ENCODE measurements at regions not wholly inside any gene's neighbourhood (a gene's known extent, or its start where the extent isn't known, plus 50 kb on each side); places are given as distances from the start of the nearest gene placed in this dataset.
A peak's percentile ranks its signal among the peaks of the same experiment; 100 is the strongest.
"Not testable (repeated sequence)": the region's sequence is repeated elsewhere in the genome, so short reads cannot be mapped to it uniquely, and the experiment has no call there.

DNA sequence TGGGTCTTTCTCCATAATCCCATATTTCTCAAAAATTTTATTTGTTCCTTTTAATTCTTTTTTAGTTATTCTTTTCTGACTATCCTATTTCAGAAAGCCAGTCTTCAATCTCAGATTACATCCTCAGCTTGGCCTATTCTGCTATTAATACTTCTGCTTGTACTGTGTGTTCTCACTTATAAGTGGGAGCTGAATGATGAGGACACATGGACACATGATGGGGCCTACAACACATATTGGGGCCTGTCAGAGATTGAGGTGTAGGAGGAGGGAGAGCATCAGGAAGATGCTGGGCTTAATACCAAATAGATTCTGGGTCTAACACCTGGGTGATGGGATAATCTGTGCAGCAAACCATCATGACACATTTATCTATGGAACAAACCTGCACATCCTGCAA lies 82.3 kb downstream of the MAGEE1 start:
- no peak for DNase-seq

DNA sequence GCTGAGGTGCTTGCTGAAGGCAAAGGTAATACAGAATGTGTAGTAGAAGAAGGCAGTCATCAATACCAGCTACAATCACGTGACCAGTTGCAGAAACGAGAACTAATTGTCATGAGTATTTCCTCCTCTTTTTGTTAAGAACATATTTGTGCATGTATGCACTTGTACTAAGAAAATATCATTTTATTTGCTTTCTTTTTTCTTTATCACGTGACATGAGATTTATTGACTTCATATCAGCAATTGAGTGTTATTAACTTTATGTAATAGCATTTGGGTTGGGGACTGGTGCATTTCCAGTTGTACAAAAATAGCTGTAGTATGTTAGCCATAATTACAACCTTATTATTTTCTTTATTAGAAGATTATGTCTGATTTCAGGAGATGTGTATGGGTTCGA lies 90.0 kb downstream of the MAGEE1 start:
- no peak for DNase-seq

DNA sequence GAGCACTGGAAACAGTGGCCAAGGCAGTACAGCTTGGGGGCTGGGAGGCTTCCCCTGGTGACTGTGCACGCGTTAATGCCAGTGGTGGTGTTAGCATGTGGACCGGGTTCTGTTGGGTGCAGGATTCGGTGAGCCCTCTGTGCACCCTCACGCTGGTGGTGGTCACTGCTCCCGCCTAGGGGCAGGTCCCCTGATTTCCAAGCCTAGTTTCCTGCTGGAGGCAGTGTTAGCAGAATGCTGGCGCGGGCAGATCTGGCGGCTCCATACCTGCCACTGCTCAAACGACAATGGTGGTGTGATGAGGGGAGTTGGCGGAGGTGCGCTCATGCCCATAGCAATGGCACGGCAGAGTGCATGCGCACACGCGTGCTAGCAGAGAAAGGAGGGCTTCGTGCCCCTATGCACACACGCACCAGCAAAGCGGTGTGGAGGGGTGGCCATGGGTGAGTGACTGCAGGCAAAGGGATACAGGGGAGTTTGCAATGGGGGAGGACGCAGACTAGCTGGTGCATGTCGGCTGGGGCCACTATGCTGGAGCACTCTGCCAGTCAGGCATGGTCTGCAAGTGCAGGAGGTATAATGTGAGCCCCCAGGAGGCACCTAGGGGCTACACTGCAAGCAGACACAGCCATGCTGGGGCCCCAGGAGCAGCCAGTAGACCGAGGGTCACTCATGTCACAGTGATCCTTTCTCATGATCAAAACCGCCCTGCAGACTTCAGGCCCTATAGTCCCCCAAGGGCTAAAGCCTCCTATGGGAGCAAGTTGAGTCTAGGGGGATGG lies 93.0 kb downstream of the MAGEE1 start:
- no peak for DNase-seq

- not testable (repeated sequence) for DNase-seq
These were observed 108.2 kb downstream of the MAGEE1 start for GRCh38 chrX:76535675-76536074.

DNA sequence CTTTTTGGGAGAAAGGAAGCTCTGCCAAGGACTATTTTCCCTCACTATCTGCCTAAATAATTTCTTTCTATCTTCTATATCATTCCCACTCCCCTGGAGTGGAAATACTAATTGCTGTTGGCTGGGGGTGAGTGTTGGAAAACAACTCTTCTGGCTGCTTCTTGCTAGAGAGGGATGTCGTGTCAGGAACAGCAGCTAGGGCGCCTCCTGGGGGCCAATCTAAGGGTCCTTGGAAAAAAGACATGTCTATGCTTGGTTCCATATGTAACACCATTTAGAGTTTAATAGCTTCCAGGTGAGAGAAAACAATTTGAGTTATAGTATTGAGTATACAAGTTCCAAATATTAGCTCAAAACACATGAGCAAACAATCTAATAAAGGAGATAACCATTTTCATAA lies 111.3 kb downstream of the MAGEE1 start:
- no peak for DNase-seq

DNA sequence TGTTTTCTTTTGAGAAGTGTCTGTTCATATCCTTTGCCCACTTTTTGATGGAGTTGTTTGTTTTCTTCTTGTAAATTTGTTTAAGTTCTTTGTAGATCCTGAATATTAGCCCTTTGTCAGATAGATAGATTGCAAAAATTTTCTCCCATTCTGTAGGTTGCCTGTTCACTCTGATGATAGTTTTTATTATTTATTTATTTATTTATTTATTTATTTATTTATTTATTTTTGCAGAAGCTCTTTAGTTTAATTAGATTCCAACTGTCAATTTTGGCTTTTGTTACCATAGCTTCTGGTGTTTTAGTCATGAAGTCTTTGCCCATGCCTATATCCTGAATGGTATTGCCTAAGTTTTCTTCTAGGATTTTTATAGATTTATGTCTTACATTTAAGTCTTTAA lies 115.9 kb downstream of the MAGEE1 start:
- not testable (repeated sequence) for DNase-seq

- DNase-seq: no peak
These were observed 122.5 kb downstream of the MAGEE1 start for GRCh38 chrX:76550016-76550415.

GRCh38 chrX:76555269-76555668 lies 127.8 kb downstream of the MAGEE1 start:
- no peak for DNase-seq

DNA sequence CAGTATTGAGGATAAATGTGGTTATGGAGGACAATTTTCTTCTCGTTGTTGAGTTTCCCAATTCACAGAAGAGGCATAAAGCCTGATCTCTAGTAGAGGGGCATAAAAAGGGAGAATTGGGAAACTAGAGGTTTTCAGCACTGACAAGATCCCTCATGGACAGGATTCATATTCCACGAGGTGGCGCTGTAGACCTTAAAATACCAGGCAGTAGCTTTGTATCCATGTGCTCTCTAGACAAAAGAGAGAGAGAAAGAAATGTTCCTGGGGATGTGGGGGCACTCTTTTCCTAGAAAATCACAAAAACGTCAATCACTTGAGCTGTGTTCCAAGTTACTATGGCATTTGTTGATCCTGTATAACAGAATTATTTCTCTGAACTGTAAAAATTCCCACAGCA lies 128.3 kb downstream of the MAGEE1 start:
- peak in 1 of 2 donors; percentile 2 for DNase-seq

DNA sequence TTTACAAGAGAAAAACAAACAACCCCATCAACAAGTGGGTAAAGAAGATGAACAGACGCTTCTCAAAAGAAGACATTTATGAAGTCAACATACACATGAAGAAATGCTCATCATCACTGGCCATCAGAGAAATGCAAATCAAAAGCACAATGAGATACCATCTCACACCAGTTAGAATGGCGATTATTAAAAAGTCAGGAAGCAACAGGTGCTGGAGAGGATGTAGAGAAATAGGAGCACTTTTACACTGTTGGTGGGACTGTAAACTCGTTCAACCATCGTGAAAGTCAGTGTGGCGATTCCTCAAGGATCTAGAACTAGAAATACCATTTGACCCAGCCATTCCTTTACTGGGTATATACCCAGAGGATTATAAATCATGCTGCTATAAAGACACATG lies 137.3 kb downstream of the MAGEE1 start:
- DNase-seq: not testable (repeated sequence)

GRCh38 chrX:76605390-76605789 lies 177.9 kb downstream of the MAGEE1 start:
- no peak for DNase-seq

GRCh38 chrX:76617020-76617419 lies 189.5 kb downstream of the MAGEE1 start:
- no peak for DNase-seq

DNA sequence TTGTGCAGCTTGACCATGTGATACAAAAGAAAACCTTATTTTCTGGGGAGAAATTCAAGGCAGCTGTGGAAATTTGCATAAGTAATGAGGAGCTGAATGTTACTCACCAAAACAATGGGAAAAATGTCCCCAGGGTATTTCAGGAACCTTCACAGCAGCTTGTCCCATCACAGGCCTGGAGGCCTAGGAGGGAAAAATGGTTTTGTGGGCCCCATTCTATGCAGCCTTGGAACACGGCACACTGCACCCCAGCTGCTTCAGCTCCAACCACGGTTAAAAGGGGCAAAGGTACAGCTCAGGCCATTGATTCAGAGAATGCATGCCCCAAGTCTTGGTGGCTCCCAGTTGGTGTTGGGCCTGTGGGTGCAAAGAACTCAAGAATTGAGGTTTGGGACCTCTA lies 216.1 kb downstream of the MAGEE1 start:
- DNase-seq: no peak

GRCh38 chrX:76651369-76651768 lies 223.9 kb downstream of the MAGEE1 start:
- not testable (repeated sequence) for DNase-seq

DNA sequence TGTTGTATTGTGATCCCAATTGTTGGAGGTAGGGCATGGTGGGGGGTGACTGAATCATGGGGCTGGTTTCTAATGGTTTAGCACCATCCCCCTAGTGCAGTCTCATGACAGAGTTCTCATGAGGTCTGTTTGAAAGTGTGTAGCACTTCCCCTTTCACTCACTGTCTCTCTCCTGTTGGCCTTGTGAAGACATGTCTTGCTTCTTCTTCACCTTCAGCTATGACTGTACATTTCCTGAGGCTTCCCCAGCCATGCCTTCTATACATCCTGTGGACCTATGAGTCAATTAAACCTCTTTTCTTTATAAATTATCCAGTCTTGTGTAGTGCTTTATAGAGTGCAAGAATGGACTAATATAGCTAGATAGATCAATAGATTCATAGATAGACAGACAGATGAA lies 230.0 kb downstream of the MAGEE1 start:
- no peak for DNase-seq

All from bone marrow (tissue), 2 donors.